ENCODE measurements at regions not wholly inside any gene's neighbourhood (a gene's known extent, or its start where the extent isn't known, plus 50 kb on each side); places are given as distances from the start of the nearest gene placed in this dataset.

DNA sequence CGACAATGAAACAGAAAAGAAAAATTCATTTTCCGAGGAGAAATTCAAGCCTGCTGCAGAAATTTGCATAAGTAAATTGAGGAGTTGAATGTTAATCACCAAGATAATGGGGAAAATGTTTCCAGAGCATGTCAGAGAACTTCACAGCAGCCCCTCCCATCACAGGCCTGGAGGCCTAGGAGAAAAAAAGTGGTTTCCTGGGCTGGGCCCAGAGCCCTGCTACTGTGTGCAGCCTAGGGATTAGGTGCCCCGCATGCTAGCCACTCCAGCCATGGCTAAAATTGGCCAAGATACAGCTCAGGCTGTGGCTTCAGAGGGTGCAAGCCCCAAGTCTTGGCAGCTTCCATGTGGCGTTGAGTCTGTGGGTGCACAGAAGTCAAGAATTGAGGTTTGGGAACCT lies 82.7 kb upstream of the EFNA5 start:
- no peaks in the 10 kb centered on the region for H3K27me3 ChIP-seq (ENCODE audit: insufficient read depth, low read length)
- TF ChIP-seq, protein P1, sequence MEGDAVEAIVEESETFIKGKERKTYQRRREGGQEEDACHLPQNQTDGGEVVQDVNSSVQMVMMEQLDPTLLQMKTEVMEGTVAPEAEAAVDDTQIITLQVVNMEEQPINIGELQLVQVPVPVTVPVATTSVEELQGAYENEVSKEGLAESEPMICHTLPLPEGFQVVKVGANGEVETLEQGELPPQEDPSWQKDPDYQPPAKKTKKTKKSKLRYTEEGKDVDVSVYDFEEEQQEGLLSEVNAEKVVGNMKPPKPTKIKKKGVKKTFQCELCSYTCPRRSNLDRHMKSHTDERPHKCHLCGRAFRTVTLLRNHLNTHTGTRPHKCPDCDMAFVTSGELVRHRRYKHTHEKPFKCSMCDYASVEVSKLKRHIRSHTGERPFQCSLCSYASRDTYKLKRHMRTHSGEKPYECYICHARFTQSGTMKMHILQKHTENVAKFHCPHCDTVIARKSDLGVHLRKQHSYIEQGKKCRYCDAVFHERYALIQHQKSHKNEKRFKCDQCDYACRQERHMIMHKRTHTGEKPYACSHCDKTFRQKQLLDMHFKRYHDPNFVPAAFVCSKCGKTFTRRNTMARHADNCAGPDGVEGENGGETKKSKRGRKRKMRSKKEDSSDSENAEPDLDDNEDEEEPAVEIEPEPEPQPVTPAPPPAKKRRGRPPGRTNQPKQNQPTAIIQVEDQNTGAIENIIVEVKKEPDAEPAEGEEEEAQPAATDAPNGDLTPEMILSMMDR (IDR thresholded peaks at IDR 0.05; ENCODE audit: extremely low read depth, low read depth, low read length), result no peak
- no peaks in the 10 kb centered on the region for H3K79me2 ChIP-seq (ENCODE audit: insufficient read depth, low read length)
- H3K4me3 ChIP-seq (ENCODE audit: insufficient read depth, low read length), result no peak overlapping the region
- H3K4me1 ChIP-seq (ENCODE audit: insufficient read depth, low read length), result no peaks in the 10 kb centered on the region
- H3K4me2 ChIP-seq (ENCODE audit: insufficient read depth, low read length), result no peak overlapping the region
- no peaks in the 10 kb centered on the region for H3K36me3 ChIP-seq (ENCODE audit: insufficient read depth, low read length)
- no peak overlapping the region for H2AFZ ChIP-seq (ENCODE audit: low read length)
- no peak for DNase-seq (ENCODE audit: insufficient read length, low spot score, missing footprints)
- H3K9me3 ChIP-seq (ENCODE audit: low read depth, low read length), result no peaks in the 10 kb centered on the region
- H4K20me1 ChIP-seq (ENCODE audit: insufficient read depth, low read length), result no peaks in the 10 kb centered on the region
- H3K27ac ChIP-seq (ENCODE audit: low read depth, low read length), result no peak overlapping the region

DNA sequence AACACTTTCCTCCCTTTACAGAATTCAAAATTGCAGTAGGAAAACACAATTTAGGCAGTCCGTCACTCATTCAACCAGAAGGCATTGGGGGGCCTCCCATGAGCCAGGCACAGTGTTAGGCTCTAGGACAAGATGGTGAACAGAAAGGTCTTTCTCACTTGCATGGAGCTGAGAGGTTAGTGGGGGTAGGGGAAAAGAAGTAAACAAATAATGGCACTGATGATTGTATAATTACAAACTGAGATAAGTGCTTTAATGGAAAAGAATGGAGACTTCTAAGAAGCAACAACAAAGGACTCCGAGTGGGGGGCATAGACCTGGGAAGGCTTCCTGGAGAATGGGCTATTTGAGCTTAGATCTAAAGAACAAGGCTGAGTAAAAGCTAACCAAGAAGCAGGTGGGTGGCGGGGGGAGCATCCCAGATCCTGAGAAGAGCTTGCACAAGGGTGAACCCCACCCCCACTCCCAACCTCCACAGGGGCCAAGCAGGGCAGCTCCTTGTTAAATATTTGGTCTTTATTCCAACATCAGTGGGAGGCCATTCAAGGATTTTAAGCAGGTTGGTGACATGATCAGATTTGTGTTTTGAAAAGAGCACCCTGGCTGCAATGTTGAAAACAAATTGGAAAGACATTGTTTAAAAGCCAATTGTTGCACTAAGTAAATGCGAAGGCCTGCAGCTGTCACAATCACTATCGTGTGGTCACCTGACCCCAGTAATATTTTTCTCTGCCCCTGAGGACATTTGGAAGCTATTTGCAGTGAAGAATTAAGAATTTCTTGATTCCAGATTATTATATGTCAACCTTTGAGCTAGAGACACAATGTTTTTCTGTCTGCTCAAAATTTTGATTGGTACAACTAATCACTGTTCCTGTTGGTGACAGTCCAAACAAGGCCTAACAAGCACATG lies 73.9 kb upstream of the EFNA5 start:
- Histone ChIP-seq H3K27ac (ENCODE audit: low read depth, low read length) (no peak overlapping the region), H2AFZ (ENCODE audit: low read length) (no peak overlapping the region), H4K20me1 (ENCODE audit: insufficient read depth, low read length) (no peaks in the 10 kb centered on the region), H3K9me3 (ENCODE audit: low read depth, low read length) (no peaks in the 10 kb centered on the region), H3K4me1 (ENCODE audit: insufficient read depth, low read length) (no peaks in the 10 kb centered on the region), H3K27me3 (ENCODE audit: insufficient read depth, low read length) (no peaks in the 10 kb centered on the region), H3K4me2 (ENCODE audit: insufficient read depth, low read length) (no peak overlapping the region), H3K4me3 (ENCODE audit: insufficient read depth, low read length) (no peak overlapping the region), H3K36me3 (ENCODE audit: insufficient read depth, low read length) (no peaks in the 10 kb centered on the region), H3K79me2 (ENCODE audit: insufficient read depth, low read length) (no peaks in the 10 kb centered on the region)
- TF ChIP-seq, protein P1 (IDR thresholded peaks at IDR 0.05; ENCODE audit: extremely low read depth, low read depth, low read length), result no peak
- no peak for DNase-seq (ENCODE audit: insufficient read length, low spot score, missing footprints)

DNA sequence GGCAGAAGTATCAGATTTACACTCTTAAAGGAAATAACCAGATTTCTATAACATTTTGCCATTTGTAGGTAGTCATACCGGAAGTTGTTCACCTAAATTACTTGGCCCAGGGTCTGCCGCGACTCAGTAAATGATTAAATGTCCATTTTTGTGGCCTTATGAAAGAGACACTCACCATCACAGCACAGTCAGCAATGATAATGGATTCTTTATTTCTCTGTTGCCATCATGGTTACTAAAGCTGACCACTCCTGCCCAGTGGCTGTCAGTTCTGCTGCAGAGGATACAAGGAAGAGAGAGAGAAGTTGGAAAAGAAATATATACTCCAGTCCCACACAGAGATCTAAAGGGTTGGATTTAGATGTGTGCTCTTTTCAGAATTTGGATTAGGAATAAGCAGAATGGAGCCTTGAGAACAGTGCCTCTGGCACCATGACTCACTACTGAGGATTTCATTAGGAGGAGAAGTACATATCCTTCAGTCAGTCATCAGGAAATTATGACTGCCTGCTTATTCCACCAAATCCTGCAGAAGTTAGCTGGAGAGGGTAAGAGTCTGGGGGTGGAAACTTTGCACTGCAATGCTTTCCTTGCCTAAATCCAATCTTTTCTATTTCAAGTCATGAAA lies 72.8 kb upstream of the EFNA5 start:
- H3K27ac ChIP-seq (ENCODE audit: low read depth, low read length), result no peak overlapping the region

More for the DNA sequence above, 72.8 kb upstream of the EFNA5 start:
- Histone ChIP-seq H4K20me1 (ENCODE audit: insufficient read depth, low read length) (no peaks in the 10 kb centered on the region), H3K9me3 (ENCODE audit: low read depth, low read length) (no peaks in the 10 kb centered on the region), H3K27me3 (ENCODE audit: insufficient read depth, low read length) (no peaks in the 10 kb centered on the region), H3K4me1 (ENCODE audit: insufficient read depth, low read length) (no peaks in the 10 kb centered on the region), H2AFZ (ENCODE audit: low read length) (no peak overlapping the region), H3K36me3 (ENCODE audit: insufficient read depth, low read length) (no peaks in the 10 kb centered on the region), H3K4me3 (ENCODE audit: insufficient read depth, low read length) (no peak overlapping the region), H3K79me2 (ENCODE audit: insufficient read depth, low read length) (no peaks in the 10 kb centered on the region), H3K4me2 (ENCODE audit: insufficient read depth, low read length) (no peak overlapping the region)
- DNase-seq (ENCODE audit: insufficient read length, low spot score, missing footprints), result peak; percentile 74
- TF ChIP-seq, protein P1 (IDR thresholded peaks at IDR 0.05; ENCODE audit: extremely low read depth, low read depth, low read length), result no peak
